GM23338 (cell line): ENCODE measurements at regions not wholly inside any gene's neighbourhood (a gene's known extent, or its start where the extent isn't known, plus 50 kb on each side); places are given as distances from the start of the nearest gene placed in this dataset.

Experiments used
- ATAC-seq: fragments of 200-7000 bp; cut with Tn5 transposase; 3 replicates; pipeline ENCODE4 v1.9.1; 2020
- DNase-seq: peaks from one replicate; pipeline ENCODE4 v3.0.0-alpha.2; 2015; ENCODE audit warnings: low spot score
- H2AFZ ChIP-seq: fragments of 200-600 bp; sonication (generic); 2 replicates; pipeline ENCODE4 v1.8.0; 2016; ENCODE audit warnings: antibody characterized with exemption, mild to moderate bottlenecking, moderate library complexity
- H3F3A ChIP-seq: fragments of 200-600 bp; sonication (generic); replicated peaks from 2 replicates; pipeline ENCODE4 v1.8.0; 2017; ENCODE audit warnings: antibody characterized with exemption, mixed run types, low read depth
- H3K27ac ChIP-seq: fragments of 200-600 bp; sonication (generic); 2 replicates; pipeline ENCODE4 v1.6.1; 2016; ENCODE audit warnings: low read depth
- H3K27me3 ChIP-seq: fragments of 200-600 bp; sonication (generic); 2 replicates; pipeline ENCODE4 v1.8.0; 2016; ENCODE audit warnings: mild to moderate bottlenecking, mixed run types, moderate library complexity; ENCODE audit not compliant: insufficient read depth
- H3K36me3 ChIP-seq: fragments of 200-600 bp; sonication (generic); 2 replicates; pipeline ENCODE4 v1.8.0; 2016; ENCODE audit warnings: mild to moderate bottlenecking; ENCODE audit not compliant: insufficient read depth
- H3K4me1 ChIP-seq: fragments of 200-600 bp; sonication (generic); 2 replicates; pipeline ENCODE4 v1.8.0; 2016; ENCODE audit warnings: mild to moderate bottlenecking, moderate library complexity; ENCODE audit not compliant: insufficient read depth
- H3K4me2 ChIP-seq: fragments of 200-600 bp; sonication (generic); 2 replicates; pipeline ENCODE4 v1.7.1; 2017; ENCODE audit warnings: mixed run types
- H3K4me3 ChIP-seq: fragments of 200-600 bp; sonication (generic); 2 replicates; pipeline ENCODE4 v1.6.1; 2016; ENCODE audit warnings: mixed run types
- H3K79me2 ChIP-seq: fragments of 200-600 bp; sonication (generic); replicated peaks from 2 replicates; pipeline ENCODE4 v1.8.0; 2017; ENCODE audit warnings: mild to moderate bottlenecking; ENCODE audit not compliant: insufficient read depth
- H3K9me2 ChIP-seq: fragments of 200-600 bp; sonication (generic); 2 replicates; pipeline ENCODE4 v1.8.0; 2017; ENCODE audit not compliant: insufficient read depth
- H4K20me1 ChIP-seq: fragments of 200-600 bp; sonication (generic); replicated peaks from 2 replicates; pipeline ENCODE4 v1.8.0; 2017; ENCODE audit warnings: mild to moderate bottlenecking; ENCODE audit not compliant: insufficient read depth
- H3K27ac Mint-ChIP-seq: 2 replicates; pipeline ENCODE4 v1.8.0; 2020; ENCODE audit warnings: inconsistent platforms, mild to moderate bottlenecking, moderate library complexity, mixed read lengths
- H3K27me3 Mint-ChIP-seq: 3 replicates; pipeline ENCODE4 v1.8.0; 2022; ENCODE audit warnings: low read depth, mild to moderate bottlenecking, moderate library complexity, mixed read lengths, inconsistent platforms; ENCODE audit not compliant: insufficient read depth, poor library complexity
- H3K36me3 Mint-ChIP-seq: 3 replicates; pipeline ENCODE4 v1.8.0; 2021; ENCODE audit warnings: low read depth, mild to moderate bottlenecking, inconsistent platforms, moderate library complexity, mixed read lengths
- H3K4me1 Mint-ChIP-seq: 3 replicates; pipeline ENCODE4 v1.8.0; 2020; ENCODE audit warnings: mild to moderate bottlenecking, inconsistent platforms, mixed read lengths
- H3K4me3 Mint-ChIP-seq: 3 replicates; pipeline ENCODE4 v1.8.0; 2021; ENCODE audit warnings: moderate library complexity, mild to moderate bottlenecking, inconsistent platforms, mixed read lengths
- H3K9me3 Mint-ChIP-seq: 3 replicates; pipeline ENCODE4 v1.8.0; 2020; ENCODE audit warnings: moderate library complexity, mild to moderate bottlenecking, inconsistent platforms, mixed read lengths
- CREB1 ChIP-seq: fragments of 250-450 bp; sonication (Bioruptor Pico); IDR thresholded peaks from 2 replicates; pipeline ENCODE4 v1.5.0; 2020; ENCODE audit warnings: low read depth, mild to moderate bottlenecking, moderate library complexity
- EZH2 ChIP-seq: fragments of 200-600 bp; sonication (generic); IDR thresholded peaks from one replicate; pipeline ENCODE4 v1.8.0; 2017; ENCODE audit warnings: antibody characterized with exemption, mild to moderate bottlenecking, low read depth; ENCODE audit not compliant: unreplicated experiment
- EZH2phosphoT487 ChIP-seq: fragments of 200-600 bp; sonication (generic); IDR thresholded peaks from one replicate; pipeline ENCODE4 v1.8.1; 2018; ENCODE audit warnings: antibody characterized with exemption; ENCODE audit not compliant: unreplicated experiment
- JUNB ChIP-seq: IDR thresholded peaks from one replicate; pipeline ENCODE4 v1.6.1; 2016; ENCODE audit warnings: antibody characterized with exemption; ENCODE audit not compliant: unreplicated experiment
- NANOG ChIP-seq: IDR thresholded peaks from 2 replicates; pipeline ENCODE4 v1.6.1; 2016; ENCODE audit warnings: antibody characterized with exemption, borderline replicate concordance
- POLR2AphosphoS5 ChIP-seq: IDR thresholded peaks from 2 replicates; pipeline ENCODE4 v1.6.1; 2016; ENCODE audit warnings: antibody characterized with exemption, low read depth
- STAT1 ChIP-seq: IDR thresholded peaks from one replicate; pipeline ENCODE4 v1.6.1; 2016; ENCODE audit warnings: antibody characterized with exemption; ENCODE audit not compliant: unreplicated experiment
- ZNF114 ChIP-seq: fragments of 250-450 bp; sonication (Bioruptor Pico); IDR thresholded peaks from 2 replicates; pipeline ENCODE4 v1.5.0; 2020; ENCODE audit warnings: mild to moderate bottlenecking, moderate library complexity
- ZNF331 ChIP-seq: fragments of 250-450 bp; sonication (Bioruptor Pico); IDR thresholded peaks from 2 replicates; pipeline ENCODE4 v1.5.0; 2020; ENCODE audit warnings: low read depth, mild to moderate bottlenecking, moderate library complexity
- TF ChIP-seq, protein P1 (sequence below): fragments of 250-450 bp; sonication (Bioruptor Pico); IDR thresholded peaks from 2 replicates; pipeline ENCODE4 v1.5.0; 2020; ENCODE audit warnings: mild to moderate bottlenecking, moderate library complexity
- TF ChIP-seq, protein P2 (sequence below): IDR thresholded peaks from 2 replicates; pipeline ENCODE4 v1.6.1; 2016; ENCODE audit warnings: antibody characterized with exemption
- TF ChIP-seq, protein P3 (sequence below), 2 experiments: fragments of 200-600 bp in 1 of 2; sonication (generic) in 1 of 2; conservative IDR thresholded peaks; 2 replicates each; pipeline versions ENCODE4 v1.5.1 to v1.6.1; 2016 to 2017; ENCODE audit warnings: antibody characterized with exemption in 2 of 2, low read depth in 2 of 2, mild to moderate bottlenecking in 2 of 2, moderate library complexity in 1 of 2
- TF ChIP-seq, protein P4 (sequence below): IDR thresholded peaks from one replicate; pipeline ENCODE4 v1.6.1; 2018; ENCODE audit warnings: antibody characterized with exemption; ENCODE audit not compliant: unreplicated experiment

DNA sequence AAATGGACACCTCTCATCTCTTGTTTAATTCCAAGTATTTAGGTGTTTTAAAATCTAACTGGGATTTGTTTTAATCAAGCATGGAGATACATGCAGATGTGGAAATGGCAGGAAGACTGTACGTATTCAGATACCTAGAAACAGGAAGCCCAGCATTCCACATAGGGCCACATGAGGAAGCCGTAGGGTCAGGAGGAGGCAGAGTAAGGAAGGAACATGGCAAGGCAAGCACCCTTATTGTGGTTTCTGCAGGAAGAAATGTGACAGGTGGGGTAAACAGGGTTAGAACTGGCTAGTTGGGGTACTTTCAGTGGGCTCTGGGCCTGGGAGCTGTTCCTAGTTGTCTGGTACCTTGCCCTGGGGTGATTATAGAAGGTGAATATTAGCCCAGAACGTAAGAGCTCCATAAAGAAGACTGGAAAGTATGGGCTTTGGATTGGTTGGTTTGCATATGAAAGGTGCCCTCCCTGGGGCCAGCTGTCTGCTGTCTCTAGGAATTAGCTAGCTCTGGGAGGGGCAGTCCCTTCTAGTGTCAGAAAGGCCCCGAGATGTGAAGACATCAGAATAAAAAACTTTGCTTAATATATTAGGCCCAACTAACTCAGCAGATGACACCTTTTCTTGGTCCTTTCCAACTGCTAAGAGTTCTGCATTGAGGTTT is 107.7 kb upstream of the CADPS start:
- H3K4me3 ChIP-seq, result no peak overlapping the region
- H3K4me1 Mint-ChIP-seq, result peaks cover 37% of the 10 kb centered on the region
- H3K36me3 ChIP-seq, result no peaks in the 10 kb centered on the region
- H3K27ac Mint-ChIP-seq, result peak overlapping the region; percentile 1; the same call in 1 of the 2 replicates
- H4K20me1 ChIP-seq, result no peaks in the 10 kb centered on the region
- H3K79me2 ChIP-seq, result no peaks in the 10 kb centered on the region
- peaks cover 13% of the 10 kb centered on the region; the same call in 1 of the 2 replicates for H3K4me1 ChIP-seq
- peak overlapping the region; percentile 37 for H3K4me2 ChIP-seq
- DNase-seq, result peak; percentile 54
- 0 out of 2 replicates have a peak, but pooled peaks cover 3% of the 10 kb centered on the region for H3K9me2 ChIP-seq
- no peaks in the 10 kb centered on the region for H3K9me3 Mint-ChIP-seq
- no peaks in the 10 kb centered on the region for H3F3A ChIP-seq
- H3K27me3 ChIP-seq, result no peaks in the 10 kb centered on the region
- ATAC-seq, result peak; percentile 95
- peaks cover 11% of the 10 kb centered on the region; the same call in 2 of the 3 replicates for H3K36me3 Mint-ChIP-seq
- H3K4me3 Mint-ChIP-seq, result peak overlapping the region; percentile 7; the same call in 1 of the 3 replicates
- TF ChIP-seq, protein P1, sequence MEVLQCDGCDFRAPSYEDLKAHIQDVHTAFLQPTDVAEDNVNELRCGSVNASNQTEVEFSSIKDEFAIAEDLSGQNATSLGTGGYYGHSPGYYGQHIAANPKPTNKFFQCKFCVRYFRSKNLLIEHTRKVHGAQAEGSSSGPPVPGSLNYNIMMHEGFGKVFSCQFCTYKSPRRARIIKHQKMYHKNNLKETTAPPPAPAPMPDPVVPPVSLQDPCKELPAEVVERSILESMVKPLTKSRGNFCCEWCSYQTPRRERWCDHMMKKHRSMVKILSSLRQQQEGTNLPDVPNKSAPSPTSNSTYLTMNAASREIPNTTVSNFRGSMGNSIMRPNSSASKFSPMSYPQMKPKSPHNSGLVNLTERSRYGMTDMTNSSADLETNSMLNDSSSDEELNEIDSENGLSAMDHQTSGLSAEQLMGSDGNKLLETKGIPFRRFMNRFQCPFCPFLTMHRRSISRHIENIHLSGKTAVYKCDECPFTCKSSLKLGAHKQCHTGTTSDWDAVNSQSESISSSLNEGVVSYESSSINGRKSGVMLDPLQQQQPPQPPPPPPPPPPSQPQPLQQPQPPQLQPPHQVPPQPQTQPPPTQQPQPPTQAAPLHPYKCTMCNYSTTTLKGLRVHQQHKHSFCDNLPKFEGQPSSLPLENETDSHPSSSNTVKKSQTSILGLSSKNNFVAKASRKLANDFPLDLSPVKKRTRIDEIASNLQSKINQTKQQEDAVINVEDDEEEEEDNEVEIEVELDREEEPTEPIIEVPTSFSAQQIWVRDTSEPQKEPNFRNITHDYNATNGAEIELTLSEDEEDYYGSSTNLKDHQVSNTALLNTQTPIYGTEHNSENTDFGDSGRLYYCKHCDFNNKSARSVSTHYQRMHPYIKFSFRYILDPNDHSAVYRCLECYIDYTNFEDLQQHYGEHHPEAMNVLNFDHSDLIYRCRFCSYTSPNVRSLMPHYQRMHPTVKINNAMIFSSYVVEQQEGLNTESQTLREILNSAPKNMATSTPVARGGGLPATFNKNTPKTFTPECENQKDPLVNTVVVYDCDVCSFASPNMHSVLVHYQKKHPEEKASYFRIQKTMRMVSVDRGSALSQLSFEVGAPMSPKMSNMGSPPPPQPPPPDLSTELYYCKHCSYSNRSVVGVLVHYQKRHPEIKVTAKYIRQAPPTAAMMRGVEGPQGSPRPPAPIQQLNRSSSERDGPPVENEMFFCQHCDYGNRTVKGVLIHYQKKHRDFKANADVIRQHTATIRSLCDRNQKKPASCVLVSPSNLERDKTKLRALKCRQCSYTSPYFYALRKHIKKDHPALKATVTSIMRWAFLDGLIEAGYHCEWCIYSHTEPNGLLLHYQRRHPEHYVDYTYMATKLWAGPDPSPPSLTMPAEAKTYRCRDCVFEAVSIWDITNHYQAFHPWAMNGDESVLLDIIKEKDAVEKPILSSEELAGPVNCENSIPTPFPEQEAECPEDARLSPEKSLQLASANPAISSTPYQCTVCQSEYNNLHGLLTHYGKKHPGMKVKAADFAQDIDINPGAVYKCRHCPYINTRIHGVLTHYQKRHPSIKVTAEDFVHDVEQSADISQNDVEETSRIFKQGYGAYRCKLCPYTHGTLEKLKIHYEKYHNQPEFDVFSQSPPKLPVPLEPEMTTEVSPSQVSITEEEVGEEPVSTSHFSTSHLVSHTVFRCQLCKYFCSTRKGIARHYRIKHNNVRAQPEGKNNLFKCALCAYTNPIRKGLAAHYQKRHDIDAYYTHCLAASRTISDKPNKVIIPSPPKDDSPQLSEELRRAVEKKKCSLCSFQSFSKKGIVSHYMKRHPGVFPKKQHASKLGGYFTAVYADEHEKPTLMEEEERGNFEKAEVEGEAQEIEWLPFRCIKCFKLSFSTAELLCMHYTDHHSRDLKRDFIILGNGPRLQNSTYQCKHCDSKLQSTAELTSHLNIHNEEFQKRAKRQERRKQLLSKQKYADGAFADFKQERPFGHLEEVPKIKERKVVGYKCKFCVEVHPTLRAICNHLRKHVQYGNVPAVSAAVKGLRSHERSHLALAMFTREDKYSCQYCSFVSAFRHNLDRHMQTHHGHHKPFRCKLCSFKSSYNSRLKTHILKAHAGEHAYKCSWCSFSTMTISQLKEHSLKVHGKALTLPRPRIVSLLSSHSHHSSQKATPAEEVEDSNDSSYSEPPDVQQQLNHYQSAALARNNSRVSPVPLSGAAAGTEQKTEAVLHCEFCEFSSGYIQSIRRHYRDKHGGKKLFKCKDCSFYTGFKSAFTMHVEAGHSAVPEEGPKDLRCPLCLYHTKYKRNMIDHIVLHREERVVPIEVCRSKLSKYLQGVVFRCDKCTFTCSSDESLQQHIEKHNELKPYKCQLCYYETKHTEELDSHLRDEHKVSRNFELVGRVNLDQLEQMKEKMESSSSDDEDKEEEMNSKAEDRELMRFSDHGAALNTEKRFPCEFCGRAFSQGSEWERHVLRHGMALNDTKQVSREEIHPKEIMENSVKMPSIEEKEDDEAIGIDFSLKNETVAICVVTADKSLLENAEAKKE (CRISPR knock-in tag), result no peak
- TF ChIP-seq CREB1 (CRISPR knock-in tag) (no peak), ZNF114 (CRISPR knock-in tag) (no peak), POLR2AphosphoS5 (no peak), ZNF331 (CRISPR knock-in tag) (no peak), STAT1 (no peak), EZH2phosphoT487 (no peak), NANOG (no peak), EZH2 (no peak), JUNB (no peak)
- TF ChIP-seq, protein P2, sequence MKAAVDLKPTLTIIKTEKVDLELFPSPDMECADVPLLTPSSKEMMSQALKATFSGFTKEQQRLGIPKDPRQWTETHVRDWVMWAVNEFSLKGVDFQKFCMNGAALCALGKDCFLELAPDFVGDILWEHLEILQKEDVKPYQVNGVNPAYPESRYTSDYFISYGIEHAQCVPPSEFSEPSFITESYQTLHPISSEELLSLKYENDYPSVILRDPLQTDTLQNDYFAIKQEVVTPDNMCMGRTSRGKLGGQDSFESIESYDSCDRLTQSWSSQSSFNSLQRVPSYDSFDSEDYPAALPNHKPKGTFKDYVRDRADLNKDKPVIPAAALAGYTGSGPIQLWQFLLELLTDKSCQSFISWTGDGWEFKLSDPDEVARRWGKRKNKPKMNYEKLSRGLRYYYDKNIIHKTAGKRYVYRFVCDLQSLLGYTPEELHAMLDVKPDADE, result no peak
- TF ChIP-seq, protein P3, sequence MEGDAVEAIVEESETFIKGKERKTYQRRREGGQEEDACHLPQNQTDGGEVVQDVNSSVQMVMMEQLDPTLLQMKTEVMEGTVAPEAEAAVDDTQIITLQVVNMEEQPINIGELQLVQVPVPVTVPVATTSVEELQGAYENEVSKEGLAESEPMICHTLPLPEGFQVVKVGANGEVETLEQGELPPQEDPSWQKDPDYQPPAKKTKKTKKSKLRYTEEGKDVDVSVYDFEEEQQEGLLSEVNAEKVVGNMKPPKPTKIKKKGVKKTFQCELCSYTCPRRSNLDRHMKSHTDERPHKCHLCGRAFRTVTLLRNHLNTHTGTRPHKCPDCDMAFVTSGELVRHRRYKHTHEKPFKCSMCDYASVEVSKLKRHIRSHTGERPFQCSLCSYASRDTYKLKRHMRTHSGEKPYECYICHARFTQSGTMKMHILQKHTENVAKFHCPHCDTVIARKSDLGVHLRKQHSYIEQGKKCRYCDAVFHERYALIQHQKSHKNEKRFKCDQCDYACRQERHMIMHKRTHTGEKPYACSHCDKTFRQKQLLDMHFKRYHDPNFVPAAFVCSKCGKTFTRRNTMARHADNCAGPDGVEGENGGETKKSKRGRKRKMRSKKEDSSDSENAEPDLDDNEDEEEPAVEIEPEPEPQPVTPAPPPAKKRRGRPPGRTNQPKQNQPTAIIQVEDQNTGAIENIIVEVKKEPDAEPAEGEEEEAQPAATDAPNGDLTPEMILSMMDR (conservative IDR thresholded peaks at IDR 0.05; ENCODE audit: low read depth in 2 of 2), result no peak
- TF ChIP-seq, protein P4, sequence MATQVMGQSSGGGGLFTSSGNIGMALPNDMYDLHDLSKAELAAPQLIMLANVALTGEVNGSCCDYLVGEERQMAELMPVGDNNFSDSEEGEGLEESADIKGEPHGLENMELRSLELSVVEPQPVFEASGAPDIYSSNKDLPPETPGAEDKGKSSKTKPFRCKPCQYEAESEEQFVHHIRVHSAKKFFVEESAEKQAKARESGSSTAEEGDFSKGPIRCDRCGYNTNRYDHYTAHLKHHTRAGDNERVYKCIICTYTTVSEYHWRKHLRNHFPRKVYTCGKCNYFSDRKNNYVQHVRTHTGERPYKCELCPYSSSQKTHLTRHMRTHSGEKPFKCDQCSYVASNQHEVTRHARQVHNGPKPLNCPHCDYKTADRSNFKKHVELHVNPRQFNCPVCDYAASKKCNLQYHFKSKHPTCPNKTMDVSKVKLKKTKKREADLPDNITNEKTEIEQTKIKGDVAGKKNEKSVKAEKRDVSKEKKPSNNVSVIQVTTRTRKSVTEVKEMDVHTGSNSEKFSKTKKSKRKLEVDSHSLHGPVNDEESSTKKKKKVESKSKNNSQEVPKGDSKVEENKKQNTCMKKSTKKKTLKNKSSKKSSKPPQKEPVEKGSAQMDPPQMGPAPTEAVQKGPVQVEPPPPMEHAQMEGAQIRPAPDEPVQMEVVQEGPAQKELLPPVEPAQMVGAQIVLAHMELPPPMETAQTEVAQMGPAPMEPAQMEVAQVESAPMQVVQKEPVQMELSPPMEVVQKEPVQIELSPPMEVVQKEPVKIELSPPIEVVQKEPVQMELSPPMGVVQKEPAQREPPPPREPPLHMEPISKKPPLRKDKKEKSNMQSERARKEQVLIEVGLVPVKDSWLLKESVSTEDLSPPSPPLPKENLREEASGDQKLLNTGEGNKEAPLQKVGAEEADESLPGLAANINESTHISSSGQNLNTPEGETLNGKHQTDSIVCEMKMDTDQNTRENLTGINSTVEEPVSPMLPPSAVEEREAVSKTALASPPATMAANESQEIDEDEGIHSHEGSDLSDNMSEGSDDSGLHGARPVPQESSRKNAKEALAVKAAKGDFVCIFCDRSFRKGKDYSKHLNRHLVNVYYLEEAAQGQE, result no peak
- H3K27me3 Mint-ChIP-seq, result no peaks in the 10 kb centered on the region
- no peak overlapping the region for H2AFZ ChIP-seq
- no peak overlapping the region for H3K27ac ChIP-seq
